NCI-H146 treated with DMSO at 0.1 percent for 48 hours (cell line): ENCODE measurements at regions not wholly inside any gene's neighbourhood (a gene's known extent, or its start where the extent isn't known, plus 50 kb on each side); places are given as distances from the start of the nearest gene placed in this dataset.
A peak's percentile ranks its signal among the peaks of the same experiment; 100 is the strongest.

Experiments
- DNase-seq: peaks from one replicate; lab custom pipeline; 2025; ENCODE audit not compliant: unreplicated experiment; lab: John Stamatoyannopoulos, UW

- no peak for DNase-seq
Measured at GRCh38 chr3:104588442-104588841, 778.3 kb upstream of the ALCAM start.

- DNase-seq, result no peak
Measured at GRCh38 chr3:104591776-104592175, 774.9 kb upstream of the ALCAM start.

GRCh38 chr3:104594491-104594890 is 772.2 kb upstream of the ALCAM start:
- no peak for DNase-seq

DNA sequence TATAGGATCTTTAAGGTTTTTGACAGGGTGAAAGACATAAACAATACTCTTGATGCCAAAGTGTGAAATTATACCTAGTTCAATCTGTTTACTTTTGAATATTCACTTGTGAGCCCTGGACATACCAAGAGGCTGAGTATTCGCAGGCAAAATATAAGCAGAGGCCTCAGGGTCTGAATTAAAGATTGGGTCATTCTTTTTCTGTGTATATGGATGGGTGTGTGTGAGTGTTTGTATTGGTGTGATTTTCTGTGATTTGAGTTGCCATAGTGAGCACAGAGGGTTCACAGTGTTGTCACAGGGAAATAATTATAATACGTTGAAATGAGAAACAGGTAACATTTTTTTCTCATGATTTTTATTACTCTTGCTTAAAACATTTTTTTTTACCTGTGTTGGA is 770.7 kb upstream of the ALCAM start:
- no peak for DNase-seq

GRCh38 chr3:104596551-104596950 is 770.2 kb upstream of the ALCAM start:
- DNase-seq, result peak; percentile 89

- peak; percentile 95 for DNase-seq
Measured at GRCh38 chr3:104598848-104599511, 767.7 kb upstream of the ALCAM start.

DNA sequence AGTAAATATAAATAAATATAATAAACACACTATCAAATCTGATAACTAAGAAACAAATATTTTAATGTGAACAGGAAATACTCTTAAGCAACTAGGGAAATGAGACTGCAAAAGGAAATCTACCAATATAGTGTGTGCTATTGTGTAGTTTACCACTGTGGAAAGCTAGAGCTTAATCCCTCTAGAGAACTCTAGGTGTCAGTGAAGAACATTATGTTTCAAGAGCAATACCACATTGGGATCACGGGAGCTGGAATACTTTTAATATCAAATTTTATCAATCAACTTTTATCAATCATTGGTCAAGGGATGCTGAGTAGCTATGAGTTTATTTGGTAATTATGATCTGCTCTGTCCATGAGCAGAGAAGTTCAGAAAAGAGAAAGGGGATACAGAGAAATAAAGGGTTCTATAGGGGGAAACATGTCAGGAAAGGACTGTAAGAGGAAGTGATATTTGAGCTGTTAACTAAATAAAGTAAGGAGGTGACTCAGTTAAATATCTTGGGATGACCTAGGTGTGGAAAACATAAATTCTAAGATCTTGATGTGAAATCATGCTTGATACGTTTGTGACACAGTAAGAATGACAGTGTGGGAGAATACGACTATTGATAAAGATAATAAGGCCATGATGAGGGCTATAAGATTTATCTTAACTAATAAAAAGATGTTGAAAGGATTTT is 762.2 kb upstream of the ALCAM start:
- DNase-seq, result peak; percentile 28

DNA sequence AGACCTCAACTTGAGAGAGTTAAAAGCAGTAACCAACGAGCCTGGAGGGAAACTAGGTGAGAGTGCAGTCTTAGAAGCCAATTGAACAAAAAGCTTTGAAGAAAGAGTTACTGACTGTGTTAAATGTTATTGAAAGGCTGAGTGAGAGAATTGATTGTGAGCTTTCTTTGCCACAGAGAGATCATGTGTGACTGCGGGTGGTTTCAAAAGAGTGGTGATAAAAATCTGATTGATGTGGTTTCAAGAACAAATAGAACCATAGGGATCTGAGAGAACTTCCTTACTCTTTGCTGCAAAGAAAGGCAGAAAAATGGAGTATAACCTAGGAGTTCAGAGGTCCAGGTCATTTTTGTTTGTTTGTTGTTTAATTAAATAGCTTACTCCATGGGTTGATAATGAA is 759.9 kb upstream of the ALCAM start:
- DNase-seq, result no peak

DNA sequence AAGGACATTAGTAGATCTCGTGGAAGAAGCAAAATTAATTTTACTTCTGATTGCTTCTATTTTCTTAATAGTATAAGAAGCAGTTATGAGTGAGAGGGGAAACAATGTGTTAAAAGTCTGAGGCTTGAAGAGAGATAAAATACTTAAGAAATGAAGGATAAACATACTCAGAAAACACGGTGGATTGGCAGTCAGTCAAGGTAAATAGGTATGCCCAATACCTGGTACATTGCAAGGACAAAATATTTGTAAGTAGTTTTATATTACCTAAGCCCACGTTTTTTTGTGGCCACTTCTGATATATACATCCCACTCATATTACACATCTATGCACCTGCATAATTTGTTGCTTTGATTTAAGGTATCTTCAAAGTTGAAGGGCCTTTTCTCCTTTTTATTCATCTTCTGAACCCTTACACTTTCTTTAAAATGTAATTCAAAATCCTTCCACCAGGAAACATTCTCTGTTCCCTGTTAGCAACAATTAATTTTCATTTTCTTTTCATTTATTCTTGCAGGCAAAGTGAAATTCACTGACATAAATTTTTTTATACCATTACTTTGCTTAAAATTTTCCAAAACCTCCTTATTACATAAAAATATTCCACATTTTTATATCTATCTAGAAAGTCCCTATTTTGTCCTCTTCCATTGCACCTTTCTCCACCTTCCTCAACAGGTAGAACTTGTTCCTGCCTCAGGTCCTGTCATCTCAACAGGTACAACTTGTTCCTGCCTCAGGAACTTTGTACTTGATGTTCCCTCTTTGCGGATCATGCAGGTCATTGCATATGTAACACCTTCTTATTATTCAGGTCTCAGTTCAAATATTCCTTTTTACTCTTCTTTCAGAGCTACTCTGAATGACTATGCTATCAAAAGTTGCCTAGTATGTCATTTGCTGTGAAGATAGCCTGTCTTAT is 755.7 kb upstream of the ALCAM start:
- no peak for DNase-seq

DNA sequence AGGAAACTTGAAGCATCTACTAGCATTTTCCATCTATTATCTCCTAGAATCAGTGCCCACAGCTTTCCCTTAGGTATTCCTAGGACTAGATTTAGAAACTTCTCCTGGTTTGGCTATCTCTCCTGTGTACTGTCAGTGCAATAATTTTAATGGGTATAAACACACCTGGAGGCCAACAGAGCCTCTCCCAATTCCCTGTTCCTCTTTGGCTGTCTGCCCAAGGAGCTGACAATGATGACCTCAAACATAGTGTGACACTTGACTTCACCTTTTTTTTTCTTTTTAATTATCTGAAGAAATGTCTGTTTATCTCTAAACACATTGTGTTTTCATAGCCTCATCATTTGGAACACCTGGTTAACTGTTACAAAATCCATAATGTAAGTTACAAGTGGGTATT is 754.5 kb upstream of the ALCAM start:
- no peak for DNase-seq

- peak; percentile 79 for DNase-seq
Measured at GRCh38 chr3:104614564-104614963, 752.1 kb upstream of the ALCAM start.

GRCh38 chr3:104628185-104628789 is 738.4 kb upstream of the ALCAM start:
- no peak for DNase-seq

- DNase-seq, result no peak
Measured at GRCh38 chr3:104629038-104629437, 737.7 kb upstream of the ALCAM start.

GRCh38 chr3:104631254-104631653 is 735.5 kb upstream of the ALCAM start:
- DNase-seq, result no peak

DNA sequence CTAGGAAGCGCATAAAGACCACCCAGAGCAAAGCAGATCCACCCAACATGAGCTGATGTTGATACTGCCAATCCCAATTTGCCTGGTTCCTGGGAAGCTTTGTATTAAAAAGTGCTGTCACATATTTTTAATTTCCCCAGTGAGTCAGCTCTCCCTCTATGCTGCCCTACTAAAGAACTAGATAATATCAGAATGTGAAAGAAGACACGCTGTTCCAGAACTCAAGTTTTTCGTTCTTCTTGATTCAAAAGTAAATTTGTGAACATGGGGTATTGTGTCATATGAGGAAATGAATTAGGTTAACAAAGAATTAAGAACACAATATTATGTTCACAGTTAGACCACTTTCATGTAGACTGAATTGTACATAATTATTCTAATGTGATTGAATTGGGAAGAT is 734.2 kb upstream of the ALCAM start:
- DNase-seq, result no peak

GRCh38 chr3:104632947-104633346 is 733.8 kb upstream of the ALCAM start:
- no peak for DNase-seq

DNA sequence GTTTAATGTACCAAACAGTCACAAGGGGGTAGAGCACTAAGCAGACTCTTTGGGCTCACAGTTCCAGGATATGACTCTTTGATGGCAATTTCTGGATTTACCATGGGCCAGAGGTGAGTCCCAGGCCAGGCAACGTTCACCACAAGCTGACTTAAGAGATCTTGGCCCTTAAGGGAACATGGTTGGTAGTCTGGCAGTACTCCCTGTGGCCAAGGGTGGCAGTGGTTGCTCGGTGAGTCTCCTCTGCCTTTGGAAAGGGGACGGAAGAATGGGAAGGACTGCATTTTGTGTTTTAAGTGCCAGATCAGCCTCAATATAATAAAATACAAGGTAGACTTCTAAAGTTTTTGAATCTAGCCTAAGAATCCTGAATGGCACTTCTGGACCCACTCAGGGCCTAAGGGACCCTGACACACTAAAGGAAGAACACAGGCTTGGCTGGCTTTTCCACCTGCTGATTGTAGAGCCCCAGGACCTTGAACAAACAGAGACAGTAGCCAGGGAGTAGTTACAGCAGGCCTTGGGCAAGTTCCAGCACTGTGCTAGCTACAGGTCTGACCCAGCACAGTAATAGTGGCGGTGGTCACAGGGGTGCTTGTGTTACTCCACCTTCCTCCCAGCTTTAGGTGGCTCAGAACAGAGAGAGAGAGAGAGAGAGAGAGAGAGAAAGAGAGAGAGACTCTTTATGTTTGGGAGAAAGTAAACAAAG is 730.7 kb upstream of the ALCAM start:
- DNase-seq, result no peak

- peak; percentile 21 for DNase-seq
Measured at GRCh38 chr3:104642827-104643226, 723.9 kb upstream of the ALCAM start.

DNA sequence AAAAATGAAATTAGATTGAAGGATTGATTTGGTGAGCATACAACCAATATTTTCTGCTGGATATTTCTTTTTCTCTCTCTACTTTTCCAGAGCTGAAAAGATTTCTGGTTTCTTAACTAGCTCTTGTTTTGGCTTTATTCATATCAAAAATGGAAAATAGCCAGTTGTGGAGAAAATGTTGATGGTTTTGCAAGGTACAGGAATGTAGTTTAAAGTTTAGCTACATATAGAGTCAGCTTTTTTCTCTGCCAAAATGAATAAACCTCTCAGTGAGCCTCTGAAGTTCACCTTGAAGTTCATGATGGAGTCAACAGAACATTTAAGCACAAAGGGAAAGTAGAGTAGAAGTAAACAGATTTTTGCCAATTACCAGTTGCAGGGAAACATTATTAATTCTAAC is 720.5 kb upstream of the ALCAM start:
- DNase-seq, result no peak

DNA sequence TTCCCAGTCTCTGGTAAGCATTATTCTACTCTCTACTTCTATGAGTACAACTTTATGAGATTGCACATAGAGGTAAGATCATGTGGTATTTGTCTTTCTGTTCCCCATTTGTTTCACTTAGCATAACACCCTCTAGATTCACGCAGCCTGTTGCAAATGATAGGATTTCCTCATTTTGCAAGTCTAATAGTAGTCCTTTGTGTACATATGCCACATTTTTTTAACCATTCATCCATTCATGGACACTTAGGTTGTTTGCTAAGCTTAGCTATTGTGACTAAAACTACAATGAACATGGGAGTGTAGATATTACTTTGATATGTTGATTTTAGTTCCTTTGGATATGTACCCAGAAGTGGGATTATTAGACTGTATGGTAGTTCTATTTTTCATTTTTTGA is 717.9 kb upstream of the ALCAM start:
- DNase-seq, result no peak

- no peak for DNase-seq
Measured at GRCh38 chr3:104669083-104669482, 697.6 kb upstream of the ALCAM start.
